ENCODE measurements at regions not wholly inside any gene's neighbourhood (a gene's known extent, or its start where the extent isn't known, plus 50 kb on each side); places are given as distances from the start of the nearest gene placed in this dataset.

GRCh38 chr12:40565029-40565633 lies 127.1 kb upstream of the CNTN1 start:
- TF ChIP-seq TEAD4 (CRISPR knock-in tag; IDR thresholded peaks at IDR 0.05), result no peak
- TF ChIP-seq ARID4B (CRISPR knock-in tag; IDR thresholded peaks at IDR 0.05; ENCODE audit: borderline replicate concordance), result no peak
- TF ChIP-seq ATF2 (CRISPR knock-in tag; IDR thresholded peaks at IDR 0.05; ENCODE audit: borderline replicate concordance, low read depth), result no peak
- no peak for TF ChIP-seq USF1 (CRISPR knock-in tag; IDR thresholded peaks at IDR 0.05)
- no peak for TF ChIP-seq JAZF1 (CRISPR knock-in tag; IDR thresholded peaks at IDR 0.05)
- TF ChIP-seq PREB (CRISPR knock-in tag; IDR thresholded peaks at IDR 0.05; ENCODE audit: borderline replicate concordance), result no peak
- TF ChIP-seq SMAD4 (CRISPR knock-in tag; IDR thresholded peaks at IDR 0.05), result no peak
- no peak for TF ChIP-seq GTF2I (CRISPR knock-in tag; conservative IDR thresholded peaks at IDR 0.05)
- no peak for TF ChIP-seq ZSCAN18 (CRISPR knock-in tag; IDR thresholded peaks at IDR 0.05)
- no peak for TF ChIP-seq PRRX2 (CRISPR knock-in tag; IDR thresholded peaks at IDR 0.05)
- TF ChIP-seq NFATC4 (CRISPR knock-in tag; IDR thresholded peaks at IDR 0.05), result no peak
- TF ChIP-seq ETV6 (CRISPR knock-in tag; IDR thresholded peaks at IDR 0.05), result no peak
- no peak for TF ChIP-seq ATF6 (CRISPR knock-in tag; IDR thresholded peaks at IDR 0.05)
- TF ChIP-seq ZNF263 (CRISPR knock-in tag; IDR thresholded peaks at IDR 0.05; ENCODE audit: low read depth), result no peak
- Mint-ChIP-seq H3K36me3 (no peaks in the 10 kb centered on the region), H3K9me3 (no peaks in the 10 kb centered on the region), H3K27ac (no peak overlapping the region), H3K4me3 (no peak overlapping the region), H3K27me3 (ENCODE audit: low read depth) (no peaks in the 10 kb centered on the region), H3K4me1 (no peaks in the 10 kb centered on the region)
- ChIA-PET CTCF (no interaction called here), POLR2A (no interaction called here)
- no peak for DNase-seq (ENCODE audit: low spot score)
- ATAC-seq, result no peak

GRCh38 chr12:40566271-40566670 lies 126.0 kb upstream of the CNTN1 start:
- no peak for TF ChIP-seq NFYB (CRISPR knock-in tag; conservative IDR thresholded peaks at IDR 0.05; ENCODE audit: low read depth)
- no peak for TF ChIP-seq NFE2L1 (CRISPR knock-in tag; IDR thresholded peaks at IDR 0.05)
- no peak for TF ChIP-seq FOXP1 (CRISPR knock-in tag; IDR thresholded peaks at IDR 0.05; ENCODE audit: borderline replicate concordance)
- no peak for TF ChIP-seq HMGXB4 (CRISPR knock-in tag; IDR thresholded peaks at IDR 0.05)
- H3K36me3 Mint-ChIP-seq, result no peaks in the 10 kb centered on the region

More at GRCh38 chr12:40566271-40566670, 126.0 kb upstream of the CNTN1 start:
- H3K9me3 Mint-ChIP-seq, result no peaks in the 10 kb centered on the region
- no peaks in the 10 kb centered on the region for H3K27me3 Mint-ChIP-seq (ENCODE audit: low read depth)
- DNase-seq (ENCODE audit: low spot score) (no peak), ATAC-seq (no peak)
- H3K4me3 Mint-ChIP-seq, result no peak overlapping the region
- H3K27ac Mint-ChIP-seq, result no peak overlapping the region
- no peaks in the 10 kb centered on the region for H3K4me1 Mint-ChIP-seq
- ChIA-PET POLR2A (no interaction called here), CTCF (no interaction called here)
